ENCODE measurements at regions not wholly inside any gene's neighbourhood (a gene's known extent, or its start where the extent isn't known, plus 50 kb on each side); places are given as distances from the start of the nearest gene placed in this dataset.
"Not testable (repeated sequence)": the region's sequence is repeated elsewhere in the genome, so short reads cannot be mapped to it uniquely, and the experiment has no call there.

GRCh38 chr14:56055511-56055910, 62.7 kb upstream of the PELI2 start:
- intact Hi-C loops (cut with micrococcal nuclease): no loop called here
- DNase-seq (no peak), ATAC-seq (no peak)

- intact Hi-C loops (cut with micrococcal nuclease): no loop called here
- DNase-seq (no peak), ATAC-seq (no peak)
Measured at GRCh38 chr14:56056031-56056430, 62.2 kb upstream of the PELI2 start.

DNA sequence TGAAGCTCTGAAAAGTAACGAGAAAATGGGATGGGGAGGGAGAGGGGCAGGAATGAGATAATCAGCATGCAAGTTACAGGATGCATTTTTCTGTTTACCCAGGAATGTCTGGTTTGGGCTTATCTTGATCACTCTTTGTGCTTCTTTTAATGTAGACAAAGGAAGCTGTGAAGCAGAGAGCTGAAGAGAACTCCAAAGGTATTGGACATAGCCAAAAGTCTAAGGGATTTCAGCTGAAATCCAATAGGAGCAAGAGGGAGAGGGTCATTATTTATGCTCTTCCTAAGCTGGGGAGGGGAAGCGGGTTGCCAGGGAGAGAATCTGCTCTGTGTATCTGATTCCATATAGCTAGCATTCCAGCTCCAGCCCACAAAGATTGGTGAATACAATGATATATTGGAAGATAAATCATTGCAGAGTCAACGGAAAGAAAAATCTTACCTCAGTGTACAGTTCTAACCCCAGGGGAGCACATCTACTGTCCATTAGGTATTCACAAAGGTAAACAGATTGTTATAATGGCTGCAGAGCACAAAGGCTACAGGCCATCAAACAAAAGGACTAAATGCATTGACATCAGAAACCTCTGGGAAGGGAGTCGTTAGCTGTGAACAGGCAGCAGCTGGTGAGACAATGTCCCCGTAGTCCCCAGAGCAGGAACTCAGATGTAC, 61.0 kb upstream of the PELI2 start:
- no peak for ATAC-seq
- intact Hi-C loops (cut with micrococcal nuclease): no loop called here
- no peak for DNase-seq

- ATAC-seq (no peak), DNase-seq (no peak)
- intact Hi-C loops (cut with micrococcal nuclease): no loop called here
Measured at GRCh38 chr14:56057767-56058166, 60.4 kb upstream of the PELI2 start.

DNA sequence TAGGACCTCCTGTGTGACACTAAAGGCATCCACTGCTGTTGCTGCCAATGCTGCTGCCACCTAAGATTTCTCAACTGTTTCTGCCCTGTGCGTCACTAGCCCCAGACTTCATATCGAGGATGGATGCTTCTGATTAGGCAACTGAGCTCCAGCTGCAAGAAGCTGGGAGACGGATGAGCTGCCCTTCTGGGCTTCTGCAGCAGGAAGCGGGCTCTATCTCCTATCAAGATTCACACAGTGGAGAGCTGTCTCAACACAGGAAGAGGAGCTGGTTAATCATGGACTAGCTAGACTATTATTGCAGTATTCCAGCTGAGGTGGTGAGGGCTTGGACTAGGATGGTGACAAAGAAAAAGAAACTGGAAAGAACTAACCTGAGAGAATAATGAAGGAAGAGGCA, 59.2 kb upstream of the PELI2 start:
- DNase-seq (no peak), ATAC-seq (no peak)
- intact Hi-C loops (cut with micrococcal nuclease): no loop called here

GRCh38 chr14:56061051-56061450, 57.2 kb upstream of the PELI2 start:
- no peak for ATAC-seq
- no peak for DNase-seq
- intact Hi-C loops (cut with micrococcal nuclease): no loop called here

DNA sequence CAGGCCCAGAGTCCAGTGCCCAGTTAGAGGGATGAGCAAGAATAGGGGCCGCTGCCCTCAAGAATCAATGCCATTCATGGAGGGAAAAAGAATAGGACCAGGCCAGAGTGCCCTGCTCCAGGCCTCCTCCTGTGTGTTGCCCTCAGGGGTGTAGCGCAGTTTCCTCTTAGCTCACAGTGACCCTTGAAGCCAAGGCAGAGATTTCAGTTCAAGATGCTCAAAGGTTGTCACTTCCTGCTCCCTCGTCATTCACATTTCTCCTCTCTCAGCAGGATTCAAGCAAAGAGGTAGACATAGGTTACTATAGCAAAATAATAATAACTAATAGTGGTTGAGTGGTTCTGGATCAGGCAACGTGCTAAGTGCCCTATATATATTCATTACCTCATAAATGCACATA, 55.1 kb upstream of the PELI2 start:
- intact Hi-C loops (cut with micrococcal nuclease): no loop called here
- ATAC-seq: no peak

GRCh38 chr14:56064513-56064912, 53.7 kb upstream of the PELI2 start:
- DNase-seq: no peak
- intact Hi-C loops (cut with micrococcal nuclease): no loop called here
- no peak for ATAC-seq

More for the DNA sequence above, 55.1 kb upstream of the PELI2 start:
- DNase-seq: no peak

DNA sequence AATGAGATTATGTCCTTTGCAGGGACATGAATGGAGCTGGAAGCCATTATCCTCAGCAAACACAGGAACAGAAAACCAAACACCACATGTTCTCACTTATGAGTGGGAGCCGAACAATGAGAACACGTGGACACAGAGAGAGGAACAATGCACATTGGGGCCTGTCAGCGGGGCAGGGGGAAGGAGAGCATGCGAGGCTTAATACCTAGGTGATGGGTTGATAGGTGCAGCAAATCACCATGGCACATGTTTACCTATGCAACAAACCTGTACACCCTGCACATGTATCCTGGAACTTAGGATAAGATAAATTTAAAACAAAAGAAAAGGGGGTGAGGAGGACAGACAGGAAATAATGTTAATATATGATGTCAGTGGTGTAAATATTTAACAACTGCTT, 53.0 kb upstream of the PELI2 start:
- DNase-seq; intact Hi-C loops (cut with micrococcal nuclease); ATAC-seq: not testable (repeated sequence)

DNA sequence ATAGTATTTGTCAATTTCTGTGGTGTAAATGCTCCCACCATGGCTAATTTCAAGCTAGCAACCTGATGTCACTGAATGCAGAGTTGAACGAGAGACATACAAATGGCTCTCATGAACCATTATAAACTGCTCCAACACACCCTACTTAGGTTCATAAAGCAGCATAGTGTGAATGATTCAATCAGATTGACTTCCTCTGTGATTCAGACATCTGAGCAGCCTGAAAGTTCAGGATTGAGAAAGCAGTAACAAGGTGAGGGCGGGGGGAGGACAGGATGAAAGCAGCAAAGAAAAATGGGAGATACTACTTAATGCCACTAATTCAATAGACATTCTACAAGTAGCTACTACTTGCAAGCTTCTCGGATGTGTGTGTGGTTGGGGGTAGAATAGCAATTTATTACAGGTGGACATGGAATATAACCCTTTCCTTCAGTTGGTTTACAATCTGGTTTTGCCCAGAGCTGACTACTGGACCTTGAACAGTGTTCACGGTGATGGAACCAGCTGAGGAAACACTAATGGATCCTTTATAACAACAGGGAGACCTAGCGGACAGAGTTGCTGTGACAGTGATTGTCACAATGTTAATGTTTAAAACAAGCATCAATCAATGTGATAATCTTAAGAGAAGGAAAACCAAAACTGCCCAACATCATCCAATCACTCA, 52.5 kb upstream of the PELI2 start:
- no peak for ATAC-seq
- DNase-seq: no peak
- intact Hi-C loops (cut with micrococcal nuclease): no loop called here
